Psoas muscle (tissue), 7 donors: ENCODE measurements at regions not wholly inside any gene's neighbourhood (a gene's known extent, or its start where the extent isn't known, plus 50 kb on each side); places are given as distances from the start of the nearest gene placed in this dataset.

ENCODE experiments used
- ATAC-seq, 4 donors: fragments of 200-7000 bp; cut with Tn5 transposase; one replicate each; pipeline ENCODE4 v1.9.1; 2020; ENCODE audit warnings: moderate library complexity in 3 of 4, mild to moderate bottlenecking in 2 of 4
- DNase-seq, 2 donors: peaks; one replicate each; pipeline ENCODE4 v3.0.0-alpha.2; 2020
- H3K27ac ChIP-seq: fragments of 200-600 bp; one replicate; pipeline ENCODE4 v1.8.0; 2022
- H3K27me3 ChIP-seq, 3 donors: fragments of 200-600 bp in 1 of 3; one replicate each; pipeline versions ENCODE4 v1.6.1 to v1.8.0; 2013 to 2022; ENCODE audit warnings: low read length in 2 of 3, mild to moderate bottlenecking in 2 of 3, moderate library complexity in 1 of 3; ENCODE audit not compliant: insufficient read depth in 3 of 3
- H3K36me3 ChIP-seq, 2 donors: fragments of 200-600 bp in 1 of 2; one replicate each; pipeline versions ENCODE4 v1.6.1 to v1.8.0; 2013 to 2022; ENCODE audit warnings: low read depth in 1 of 2, mild to moderate bottlenecking in 1 of 2, moderate library complexity in 1 of 2; ENCODE audit not compliant: insufficient read depth in 1 of 2
- H3K4me1 ChIP-seq: fragments of 200-600 bp; one replicate; pipeline ENCODE4 v1.8.0; 2022
- H3K4me3 ChIP-seq: fragments of 200-600 bp; one replicate; pipeline ENCODE4 v1.8.0; 2022; ENCODE audit warnings: mild to moderate bottlenecking
- H3K9me3 ChIP-seq: fragments of 200-600 bp; one replicate; pipeline ENCODE4 v1.8.0; 2022
- CTCF ChIP-seq: fragments of 200-600 bp; IDR thresholded peaks from one replicate; pipeline ENCODE4 v1.8.0; 2022; ENCODE audit warnings: antibody characterized with exemption
- WGBS, 3 donors: extraction: QIAGEN DNeasy Blood & Tissue Kit; methylation state at CpG; one replicate each; pipeline versions ENCODE4 v1.1.6 to v1.1.7; 2013; 5-methylcytosine and 5-hydroxymethylcytosine counted together
- intact Hi-C, 2 donors: fragments of 100-400 bp; cut with DNase I; formaldehyde crosslinking; loops; one replicate each; pipeline versions ENCODE4 v1.11.0 to v1.14.2; 2022
- donor health status: healthy with polysubstance abuse.
- donor health status: DM: no; HTN: no; CAD: no; lungs with moderate emphysema.
- donor health status: Bipolar disorder and iron deficiency.
- donor health status: healthy.
- donor health status: DM: yes; HTN: yes; CAD: no.
- donor health status: DM: no; HTN: no; CAD: no.
- donor health status: DM: yes; HTN: yes; CAD: no.

DNA sequence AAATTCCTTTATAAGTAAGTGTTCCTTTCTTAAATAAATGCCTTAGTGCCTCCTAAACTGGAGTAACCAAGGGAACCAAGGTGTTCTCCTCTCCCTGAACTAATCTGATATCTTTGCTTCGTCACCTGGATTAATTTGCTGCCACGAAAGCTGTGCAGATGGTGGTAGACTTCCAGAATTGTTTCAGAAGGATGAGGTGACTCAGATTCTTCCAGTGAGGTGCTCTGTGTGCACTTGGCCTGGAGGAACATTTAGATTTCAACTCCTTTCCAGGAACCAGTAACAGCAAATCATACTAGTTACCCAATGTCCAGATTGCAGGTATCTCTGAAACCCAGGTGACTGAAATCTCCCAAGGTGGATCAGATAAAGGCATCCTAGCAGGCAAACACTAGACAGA lies 181.9 kb downstream of the FAT3 start:
- 72 to 85% (median 84%) methylated on average over 2 of the region's 2 CpGs for WGBS, 3 donors
- DNase-seq = no peak
- H3K36me3 ChIP-seq = no peaks in the 10 kb centered on the region
- no peaks in the 10 kb centered on the region for H3K27me3 ChIP-seq
- no peaks in the 10 kb centered on the region for H3K4me1 ChIP-seq
- no peak overlapping the region for H3K4me3 ChIP-seq
- intact Hi-C loops = no loop called here
- no peaks in the 10 kb centered on the region for H3K9me3 ChIP-seq
- ATAC-seq = no peak
- no peak overlapping the region for H3K27ac ChIP-seq
- no peak for TF ChIP-seq CTCF

DNA sequence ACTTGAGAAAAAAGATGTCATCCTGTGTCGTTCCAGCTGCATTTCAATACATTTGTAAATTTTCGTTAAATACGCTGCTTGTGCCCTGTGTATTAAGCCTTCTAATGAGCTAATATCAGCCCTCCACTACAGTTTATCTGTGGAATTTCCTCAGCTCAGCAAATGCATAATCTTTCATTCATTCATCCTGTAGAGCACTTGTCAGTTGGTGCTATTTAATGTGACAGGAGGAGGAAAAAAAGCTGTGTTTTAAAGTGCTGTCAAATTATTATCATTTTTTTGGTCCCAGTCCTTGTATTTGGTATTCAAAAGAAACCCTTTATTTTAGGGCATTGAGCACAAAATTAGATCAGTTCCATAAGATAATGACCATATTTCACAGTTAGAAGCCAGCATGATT lies 184.7 kb downstream of the FAT3 start:
- Histone ChIP-seq H3K4me1 (no peaks in the 10 kb centered on the region), H3K9me3 (no peaks in the 10 kb centered on the region), H3K27ac (no peak overlapping the region), H3K36me3 (no peaks in the 10 kb centered on the region), H3K27me3 (no peaks in the 10 kb centered on the region), H3K4me3 (no peak overlapping the region)
- no peak for ATAC-seq
- DNase-seq = no peak
- TF ChIP-seq CTCF = no peak
- WGBS, 3 donors = 81 to 83% (median 81%) methylated on average over 3 of the region's 3 CpGs
- intact Hi-C loops = no loop called here

DNA sequence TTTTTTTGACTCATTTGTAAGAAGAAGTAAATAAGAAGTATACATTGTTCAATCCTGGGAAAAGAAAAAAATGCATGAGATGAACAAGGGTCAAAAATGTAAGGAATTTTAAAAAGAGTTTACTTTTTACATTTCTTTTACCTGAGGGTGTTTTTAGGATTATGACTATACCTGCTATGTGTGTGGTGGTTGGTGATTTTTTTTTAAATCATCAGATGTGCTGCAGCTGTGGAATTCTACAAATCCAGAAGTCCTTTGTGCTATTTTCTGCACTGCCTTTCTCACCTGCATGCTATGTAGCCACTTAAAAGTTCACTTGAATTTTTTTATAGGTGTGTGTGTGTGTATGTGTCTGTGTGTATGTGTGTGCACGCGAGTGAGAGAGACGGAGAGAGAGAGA lies 185.3 kb downstream of the FAT3 start:
- no peaks in the 10 kb centered on the region for H3K36me3 ChIP-seq
- TF ChIP-seq CTCF = no peak
- no peak overlapping the region for H3K27ac ChIP-seq
- WGBS, 3 donors = 65 to 81% (median 81%) methylated on average over 3 of the region's 3 CpGs
- intact Hi-C loops = no loop called here
- H3K27me3 ChIP-seq = no peaks in the 10 kb centered on the region
- no peaks in the 10 kb centered on the region for H3K9me3 ChIP-seq
- DNase-seq (no peak), ATAC-seq (no peak)
- H3K4me3 ChIP-seq = no peak overlapping the region
- H3K4me1 ChIP-seq = no peaks in the 10 kb centered on the region

DNA sequence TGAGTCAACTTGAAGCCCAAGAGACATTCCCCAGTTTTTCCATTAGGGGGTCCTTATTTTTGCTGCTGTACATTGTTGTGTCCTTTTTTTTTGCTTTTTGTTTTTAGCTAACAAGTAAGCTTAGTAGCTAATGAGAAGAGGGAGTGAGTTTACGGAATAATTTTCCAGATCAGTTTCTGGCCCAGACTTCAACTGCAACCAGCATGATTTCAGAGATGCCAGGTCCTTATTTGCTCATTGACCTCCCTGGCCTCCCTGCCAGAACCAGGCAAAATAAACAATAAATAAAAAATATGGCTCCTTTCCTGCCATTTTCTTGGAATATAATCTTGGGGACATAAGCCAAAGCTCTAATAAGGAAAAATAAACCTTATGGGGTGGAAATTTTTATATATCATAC lies 185.9 kb downstream of the FAT3 start:
- Histone ChIP-seq H3K9me3 (no peaks in the 10 kb centered on the region), H3K27ac (no peak overlapping the region), H3K4me1 (no peaks in the 10 kb centered on the region), H3K27me3 (no peaks in the 10 kb centered on the region), H3K36me3 (no peaks in the 10 kb centered on the region), H3K4me3 (no peak overlapping the region)
- WGBS, 3 donors = 39 to 58% (median 42%) methylated on average over 1 of the region's 1 CpG
- intact Hi-C loops = no loop called here
- TF ChIP-seq CTCF = no peak
- no peak for DNase-seq
- no peak for ATAC-seq

GRCh38 chr11:92411431-92411830 lies 186.8 kb downstream of the FAT3 start:
- Histone ChIP-seq H3K27me3 (no peaks in the 10 kb centered on the region), H3K4me3 (no peak overlapping the region), H3K4me1 (no peaks in the 10 kb centered on the region), H3K36me3 (no peaks in the 10 kb centered on the region), H3K9me3 (no peaks in the 10 kb centered on the region), H3K27ac (no peak overlapping the region)
- no peak for TF ChIP-seq CTCF
- 78 to 84% (median 83%) methylated on average over 5 of the region's 5 CpGs for WGBS, 3 donors
- intact Hi-C loops = no loop called here
- ATAC-seq = no peak
- no peak for DNase-seq
